HTR-8/SVneo (cell line): ENCODE measurements at regions not wholly inside any gene's neighbourhood (a gene's known extent, or its start where the extent isn't known, plus 50 kb on each side); places are given as distances from the start of the nearest gene placed in this dataset.
A peak's percentile ranks its signal among the peaks of the same experiment; 100 is the strongest.

Source experiments
- DNase-seq: peaks from one replicate; pipeline ENCODE4 v3.0.0; 2011; ENCODE audit warnings: low spot score, mixed read lengths; ENCODE audit not compliant: insufficient read length
- FAIRE-seq: peaks from 2 replicates; lab custom pipeline; 2011; peaks lifted over from hg19 to GRCh38; lab: Jason Lieb, UNC

DNA sequence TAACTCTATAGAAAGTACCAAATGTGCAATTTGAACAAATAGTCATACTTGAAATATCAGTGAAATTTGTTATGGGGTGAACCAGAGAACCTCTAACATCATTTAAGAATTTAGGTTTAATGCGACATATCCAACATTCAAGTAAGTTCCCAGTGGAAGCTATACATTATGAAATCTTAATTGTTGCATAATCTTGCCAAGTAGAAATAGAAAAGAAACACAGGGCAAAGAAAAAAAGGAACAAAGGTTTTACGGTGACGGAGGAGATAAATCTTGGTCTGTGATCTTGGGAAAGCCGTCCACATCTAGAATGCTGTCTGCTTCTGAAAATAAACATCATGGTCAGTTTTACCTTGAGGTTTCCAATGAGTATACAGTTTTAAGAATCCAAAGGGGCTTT is 445.7 kb downstream of the RFC3 start:
- DNase-seq, result no peak
- FAIRE-seq, result no peak

DNA sequence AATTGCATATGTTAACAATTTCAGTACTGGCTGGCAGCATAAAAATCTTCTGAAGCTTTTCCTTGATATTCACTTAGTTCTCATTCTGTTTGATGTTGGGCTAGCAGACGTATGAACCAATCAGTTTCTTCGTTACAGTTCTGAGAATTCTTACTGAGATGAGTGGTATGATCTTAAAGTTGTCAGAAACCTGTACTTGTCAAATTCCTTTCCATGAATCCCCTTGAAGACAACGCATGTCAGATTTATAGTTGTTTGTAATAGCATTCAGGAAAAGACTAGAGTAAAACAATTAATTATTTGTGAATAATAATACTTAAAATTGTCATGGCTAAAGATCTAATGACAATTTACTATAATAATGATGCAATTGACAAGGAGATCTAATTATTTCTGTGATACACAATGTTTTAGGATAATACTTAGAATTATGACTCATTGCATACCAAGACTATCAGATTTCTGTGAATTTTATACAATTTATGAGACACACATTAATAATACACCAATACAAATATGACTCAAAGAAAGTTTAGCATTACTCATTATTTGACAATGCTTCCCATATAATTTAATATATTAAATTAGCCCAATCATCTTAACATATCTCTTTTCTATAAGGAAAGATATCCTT is 447.2 kb downstream of the RFC3 start:
- DNase-seq (peak; percentile 5), FAIRE-seq (no peak)

DNA sequence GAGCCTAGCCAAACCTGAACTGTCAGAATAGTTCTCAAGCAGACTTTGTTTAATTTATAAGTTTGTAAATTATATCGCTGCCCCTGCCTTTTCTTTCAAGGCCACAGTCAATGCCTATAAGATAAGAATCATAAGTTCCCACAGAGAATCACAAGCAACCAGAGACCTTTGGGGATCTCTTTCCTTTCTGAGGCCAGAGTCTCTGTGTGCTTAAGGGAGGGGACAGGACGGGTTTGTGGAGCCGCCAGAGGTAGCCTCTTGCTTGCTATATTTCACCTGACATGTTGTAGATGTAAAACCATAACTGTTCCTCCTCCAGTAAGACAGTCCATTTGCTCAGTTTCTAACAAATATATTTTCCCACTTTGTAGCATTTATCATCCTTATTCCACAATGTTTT is 458.8 kb downstream of the RFC3 start:
- DNase-seq (no peak), FAIRE-seq (no peak)

DNA sequence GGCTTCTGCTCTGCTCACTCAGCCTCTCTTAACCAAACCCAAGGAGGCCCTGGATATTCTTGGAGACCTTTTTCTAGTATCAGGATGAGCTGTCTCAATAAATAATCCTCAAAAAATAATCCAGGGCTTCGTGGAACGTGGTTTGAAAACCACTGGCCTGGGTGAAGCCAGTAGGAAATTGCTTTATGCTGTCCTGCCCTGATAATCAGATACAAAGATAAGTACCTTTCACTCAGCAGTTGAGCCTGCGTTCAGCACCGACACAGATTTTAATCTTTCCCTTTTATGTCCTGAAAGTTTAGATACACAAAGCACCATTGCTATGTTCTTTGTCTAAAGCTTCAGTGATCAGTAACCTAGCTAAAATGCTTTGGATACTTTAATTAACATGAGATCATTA is 460.0 kb downstream of the RFC3 start:
- FAIRE-seq (no peak), DNase-seq (no peak)

DNA sequence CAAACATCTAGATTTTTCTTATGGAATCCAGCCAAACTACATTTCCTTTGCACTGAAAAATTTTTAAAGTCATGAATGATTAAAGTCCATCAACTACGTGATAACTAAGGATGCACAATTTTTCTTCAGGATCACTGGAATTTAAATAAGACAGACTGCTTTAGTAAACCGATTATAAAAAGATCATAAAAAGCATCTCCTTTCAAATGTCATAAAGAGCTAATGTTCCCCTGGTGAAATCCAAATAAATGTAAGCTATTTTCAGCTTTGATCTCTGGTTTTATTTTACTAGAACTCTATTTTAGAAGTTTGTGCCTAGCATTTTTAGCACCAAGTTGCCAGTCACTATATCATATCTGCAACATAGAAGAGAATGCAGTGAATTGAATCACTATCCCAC is 460.8 kb downstream of the RFC3 start:
- DNase-seq (no peak), FAIRE-seq (no peak)

DNA sequence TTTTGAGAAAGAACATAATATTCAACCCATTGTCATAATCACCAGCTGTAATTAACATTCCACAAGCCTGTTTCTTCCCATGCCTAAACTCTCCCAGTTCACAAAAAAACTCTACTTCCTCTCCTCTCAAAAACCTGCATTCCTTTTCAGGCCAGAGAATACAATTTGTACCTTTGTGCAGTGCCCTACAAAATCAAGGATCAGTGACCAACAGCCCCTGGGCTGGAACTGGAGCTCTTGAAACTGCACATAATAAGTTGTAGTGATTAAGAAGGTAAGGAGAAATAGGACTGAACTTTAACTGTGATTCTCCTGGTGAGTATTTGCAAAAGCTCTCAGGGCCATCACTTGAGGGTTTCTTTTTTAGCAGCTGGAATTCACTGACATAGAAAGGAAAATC is 472.7 kb downstream of the RFC3 start:
- DNase-seq (no peak), FAIRE-seq (no peak)

DNA sequence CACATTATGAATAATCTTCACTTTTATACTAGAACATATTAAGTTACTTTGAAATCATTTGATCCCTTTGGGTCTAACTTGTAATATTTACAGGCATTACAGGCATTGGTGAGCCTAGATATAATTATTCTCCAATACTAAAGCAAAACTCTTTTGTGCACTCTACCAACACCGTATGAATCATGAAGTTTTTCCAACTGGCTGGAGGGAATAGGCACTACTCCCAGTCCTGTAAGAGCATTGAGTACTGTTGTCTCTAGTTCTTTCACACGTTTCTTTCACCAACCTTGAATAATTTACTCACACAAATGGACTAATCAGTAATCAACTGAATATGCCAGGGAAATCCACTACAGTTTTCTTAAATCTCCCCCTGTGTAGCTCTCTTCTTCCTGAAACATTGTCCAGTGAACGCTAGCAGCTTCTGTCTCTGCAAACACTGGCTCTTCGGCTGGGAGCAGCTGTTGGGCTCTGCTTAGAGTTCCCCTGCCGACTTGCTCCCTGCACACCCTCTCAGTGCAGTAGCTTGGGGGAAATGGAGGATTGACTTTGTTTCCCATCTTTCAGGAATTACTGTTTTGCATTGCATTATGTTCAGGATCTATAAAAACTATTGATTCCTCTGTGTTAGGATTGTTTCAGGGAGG is 476.7 kb downstream of the RFC3 start:
- no peak for DNase-seq
- no peak for FAIRE-seq

DNA sequence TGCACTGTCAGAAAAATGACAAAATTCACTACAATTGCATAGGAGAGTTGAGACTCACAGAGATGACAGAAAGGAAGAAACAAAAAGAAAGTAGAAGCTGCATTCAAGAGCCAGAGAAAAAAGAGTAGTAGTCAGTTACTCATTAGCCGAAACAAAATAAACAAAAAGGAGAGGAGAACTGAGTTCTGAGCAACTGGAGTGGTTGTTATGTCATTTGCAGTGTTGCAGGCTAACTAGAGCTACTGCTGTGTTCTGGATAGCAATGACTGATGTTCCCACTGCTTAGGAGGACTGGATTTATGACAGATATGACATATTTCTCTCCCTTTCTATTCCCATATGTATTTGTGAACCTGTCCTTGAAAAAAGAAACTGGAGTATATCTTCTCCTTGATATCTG is 482.6 kb downstream of the RFC3 start:
- no peak for FAIRE-seq
- no peak for DNase-seq

DNA sequence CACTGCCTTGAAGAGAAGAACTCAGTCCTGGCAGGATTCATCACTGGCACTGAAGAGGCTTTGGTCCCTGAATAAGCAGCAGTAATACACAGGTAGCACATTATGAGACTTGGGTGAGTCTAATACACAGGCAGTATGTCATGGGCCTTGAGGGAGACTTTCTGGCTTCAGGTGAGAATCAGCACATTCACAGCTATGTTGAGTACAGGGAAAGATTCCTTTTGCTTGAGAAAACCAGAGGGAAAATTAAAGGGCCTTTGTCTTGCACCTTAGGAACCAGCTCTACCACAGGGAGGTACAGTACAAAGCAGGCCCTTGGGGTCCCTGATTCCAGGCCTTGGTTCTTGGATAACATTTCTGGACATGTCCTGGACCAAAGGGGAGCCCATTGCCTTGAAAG is 484.6 kb downstream of the RFC3 start:
- no peak for FAIRE-seq
- DNase-seq, result no peak

DNA sequence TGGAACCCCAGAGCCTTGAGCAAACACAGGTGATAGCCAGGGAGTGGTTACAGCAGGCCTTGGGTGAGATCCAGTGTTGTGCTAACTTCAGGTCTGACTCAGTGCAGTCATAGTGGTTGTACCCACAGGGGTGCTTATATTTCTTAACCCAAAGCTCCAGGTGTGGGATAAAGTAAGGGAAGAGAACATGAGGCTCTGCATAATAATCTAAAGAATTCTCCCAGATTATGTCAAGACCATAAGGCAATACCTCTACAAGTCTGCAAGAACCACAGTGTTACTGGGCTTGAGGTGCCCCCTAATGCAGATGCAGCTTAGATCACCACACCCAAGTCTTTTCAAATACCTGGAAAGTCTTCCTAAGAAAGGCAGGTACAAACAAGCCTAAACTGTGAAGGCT is 485.4 kb downstream of the RFC3 start:
- DNase-seq (no peak), FAIRE-seq (no peak)

DNA sequence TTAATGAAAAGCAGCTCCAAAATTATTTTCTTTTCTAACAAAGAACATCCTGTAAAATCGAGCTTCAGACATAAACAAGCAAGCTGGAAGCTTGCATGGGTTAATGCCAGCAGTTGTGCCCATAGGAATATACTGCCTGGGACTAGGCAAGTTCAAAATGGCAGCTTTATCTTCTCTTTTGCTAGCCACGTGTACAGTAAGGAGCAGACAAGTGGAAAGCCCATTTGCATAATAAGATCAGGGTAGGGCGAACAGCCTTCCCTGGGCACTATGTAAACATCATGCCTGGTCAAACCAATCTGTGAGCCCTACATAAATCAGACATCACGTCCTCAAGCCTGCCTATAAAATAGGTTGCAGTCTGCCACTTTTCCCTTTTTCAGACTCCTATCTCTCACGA is 489.7 kb downstream of the RFC3 start:
- DNase-seq (no peak), FAIRE-seq (no peak)

DNA sequence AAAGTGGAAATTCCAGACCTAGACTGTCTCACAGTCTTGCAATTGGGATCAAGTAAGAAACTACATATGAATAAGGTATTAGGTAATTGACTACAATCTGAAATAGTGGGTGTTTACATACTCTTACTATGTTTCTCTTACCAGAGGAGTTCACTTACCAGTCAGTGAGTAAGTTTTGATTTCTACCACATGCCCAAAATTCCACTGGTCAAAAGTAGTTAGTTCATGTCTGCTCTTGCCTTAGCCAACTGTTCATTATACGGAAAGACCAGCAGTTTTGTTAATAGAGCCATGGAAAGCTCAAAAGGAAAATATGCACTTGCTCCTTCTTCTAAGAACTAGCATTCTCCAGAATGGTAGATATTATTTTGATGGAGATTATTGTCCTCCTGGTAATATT is 490.8 kb downstream of the RFC3 start:
- FAIRE-seq, result no peak
- DNase-seq, result no peak

DNA sequence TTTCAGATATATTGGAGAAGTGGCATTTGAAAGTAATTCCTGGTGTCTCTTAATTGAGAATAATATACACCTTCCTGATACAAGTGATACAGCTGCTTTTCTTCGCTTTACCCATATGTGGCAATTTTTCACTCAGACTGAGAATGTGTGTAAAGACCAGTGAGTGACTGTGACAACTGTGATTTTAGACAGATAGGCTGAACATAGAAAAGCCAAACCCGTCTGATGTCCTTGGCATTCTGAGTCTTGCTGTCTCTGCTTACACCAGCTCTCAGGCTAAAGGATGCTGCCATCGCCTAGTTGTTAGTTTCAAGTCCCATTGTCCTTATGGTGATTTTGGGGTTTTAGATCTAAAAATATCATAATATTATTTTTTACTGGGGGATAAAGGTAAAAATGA is 492.6 kb downstream of the RFC3 start:
- FAIRE-seq (no peak), DNase-seq (no peak)

DNA sequence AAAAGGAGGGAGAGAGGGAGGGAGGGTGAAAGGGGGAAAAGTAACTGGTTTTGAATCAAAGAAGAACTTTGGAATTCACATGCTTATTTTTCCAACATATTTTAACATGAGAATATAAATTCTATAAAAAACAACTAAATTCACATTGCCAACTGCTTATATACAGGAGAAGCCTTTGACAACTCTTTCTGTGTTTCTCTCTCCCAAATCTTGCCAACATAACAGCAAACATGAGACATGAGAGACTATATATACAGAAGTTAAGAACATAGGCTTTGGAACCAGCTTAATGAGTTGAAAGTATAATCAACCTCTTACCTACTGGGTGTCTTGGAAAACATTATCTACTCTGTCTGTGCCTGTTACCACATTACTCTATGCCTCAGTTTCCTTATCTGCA is 493.3 kb downstream of the RFC3 start:
- FAIRE-seq (no peak), DNase-seq (no peak)

DNA sequence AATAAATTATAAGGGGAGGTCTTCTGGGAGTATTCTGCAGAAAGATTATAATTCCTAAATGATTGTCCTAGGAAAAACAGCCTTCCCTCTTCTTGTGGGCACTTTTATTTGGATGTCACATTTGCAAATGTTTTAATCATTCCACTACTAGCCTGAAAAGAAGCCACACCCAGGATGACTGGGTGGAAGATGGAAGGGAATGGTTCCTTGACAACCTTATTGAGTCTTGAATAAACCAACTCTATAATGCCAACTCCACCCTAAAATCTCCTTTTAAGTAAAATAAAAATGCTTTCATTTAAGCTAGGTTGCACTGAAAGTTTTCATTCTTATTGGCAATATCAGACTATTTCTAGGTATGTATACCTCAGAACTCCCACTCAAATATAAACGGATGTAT is 494.6 kb downstream of the RFC3 start:
- FAIRE-seq (no peak), DNase-seq (no peak)

DNA sequence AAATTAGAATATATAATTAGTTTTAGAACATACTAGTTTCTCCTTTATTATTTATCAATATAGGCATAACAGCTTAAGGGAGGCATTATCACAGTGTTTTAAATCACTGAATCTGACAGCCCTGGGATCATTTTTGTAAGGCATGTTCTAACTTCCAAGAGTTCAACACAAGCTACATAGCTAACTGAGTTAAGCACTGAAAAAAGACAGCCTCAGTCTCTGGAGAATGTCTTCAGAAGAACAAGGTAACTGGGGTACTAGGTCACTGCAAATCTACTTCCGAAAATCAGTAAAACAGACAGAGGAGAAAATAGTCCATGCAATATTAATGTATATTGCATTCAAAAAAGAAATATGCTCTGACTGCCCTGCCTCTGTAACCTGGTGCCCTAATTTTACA is 502.1 kb downstream of the RFC3 start:
- DNase-seq, result no peak
- FAIRE-seq, result no peak

DNA sequence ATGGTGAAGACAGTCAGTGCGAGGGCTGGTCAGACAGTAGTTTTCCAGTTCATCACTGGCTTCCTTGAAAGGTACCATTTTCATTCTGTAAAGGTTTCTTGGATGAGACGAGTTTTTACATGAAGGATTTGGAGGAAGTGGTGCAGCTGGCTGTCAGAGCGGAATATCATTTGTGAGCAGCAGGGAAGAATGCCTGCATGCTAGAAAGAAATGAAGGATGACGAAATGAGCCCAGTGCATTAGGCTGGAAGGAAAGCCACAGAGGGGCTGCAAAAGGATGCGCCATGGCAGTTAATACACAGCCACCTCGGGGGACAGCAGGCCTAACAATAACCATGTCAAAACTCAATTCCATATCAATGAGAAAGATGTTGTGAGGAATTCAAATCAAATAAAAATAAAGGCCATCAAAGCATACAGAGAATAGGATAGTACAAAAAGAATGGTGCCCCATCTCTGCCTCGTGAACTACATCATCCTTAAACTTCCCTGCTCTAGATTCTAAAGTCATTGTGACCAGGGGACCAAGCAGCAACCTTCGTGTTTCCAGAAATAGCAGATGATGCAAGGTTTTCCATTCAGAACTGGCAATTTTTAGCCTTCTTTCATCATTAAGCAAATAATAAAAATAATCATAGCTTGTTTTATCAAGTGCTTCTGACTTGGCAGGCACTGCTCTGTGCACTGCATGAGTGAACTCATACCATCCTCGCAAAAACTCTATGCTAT is 504.2 kb downstream of the RFC3 start:
- DNase-seq (no peak), FAIRE-seq (no peak)

DNA sequence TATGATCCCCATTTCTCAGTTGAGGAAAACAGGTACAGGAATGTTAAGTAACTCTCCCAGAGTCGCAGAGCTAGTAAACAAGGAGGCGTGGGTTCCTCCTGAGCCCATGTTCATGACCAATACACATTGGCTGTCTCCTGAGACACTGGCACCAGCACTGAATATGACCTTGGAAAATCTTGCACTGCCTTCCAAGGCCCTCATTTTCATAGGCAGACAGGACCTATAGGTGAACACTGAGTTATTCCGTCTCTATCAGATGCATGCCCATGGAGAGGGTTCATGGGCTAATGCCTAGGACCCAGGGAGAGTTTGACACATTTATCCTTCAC is 504.8 kb downstream of the RFC3 start:
- DNase-seq, result no peak
- no peak for FAIRE-seq

DNA sequence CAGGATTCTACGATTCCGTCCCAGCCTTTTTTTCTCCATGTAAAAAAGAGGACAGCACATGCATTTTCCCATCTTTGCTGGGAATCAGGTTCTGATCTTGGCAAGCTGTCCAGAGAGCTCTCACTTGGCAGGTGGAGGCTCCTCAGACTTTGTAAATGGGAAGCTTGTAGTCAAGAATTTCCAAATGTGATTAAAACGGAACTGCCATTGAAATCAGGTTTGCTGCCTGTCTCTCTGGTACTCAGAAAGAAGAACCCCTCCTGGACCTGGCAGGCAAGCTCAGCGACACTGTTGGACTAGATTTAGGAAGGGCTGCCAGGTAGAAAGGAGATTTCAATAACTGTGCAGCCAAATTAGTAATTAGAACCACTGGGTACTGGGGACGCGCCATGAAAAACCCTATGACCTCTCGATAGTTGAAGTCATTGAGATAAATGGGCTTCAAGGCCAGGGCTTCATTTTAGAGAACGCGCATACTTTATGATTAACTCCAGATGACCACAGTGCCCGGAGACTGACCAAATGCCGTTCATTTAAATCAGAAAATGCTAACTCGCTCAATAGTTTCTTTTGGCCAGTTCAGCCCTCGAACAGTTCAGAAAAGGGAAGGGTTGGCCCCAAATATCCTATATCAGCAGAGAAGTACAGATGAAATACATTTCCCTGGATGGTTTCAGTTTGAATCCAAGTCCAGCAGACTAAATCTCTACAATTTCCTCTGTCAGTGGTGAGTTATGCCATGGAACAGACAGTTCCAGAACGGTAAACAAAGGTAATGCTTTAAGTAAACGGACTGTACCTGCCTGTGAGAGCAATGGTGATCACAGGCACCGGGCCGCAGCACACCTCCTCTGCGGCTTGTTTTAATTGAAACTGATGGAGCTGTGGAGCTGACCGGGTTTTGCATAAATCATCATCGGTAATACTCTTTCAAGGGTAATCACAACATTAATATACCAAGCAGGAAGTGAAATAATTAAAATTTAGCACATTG is 517.4 kb downstream of the RFC3 start:
- no peak for DNase-seq
- no peak for FAIRE-seq

DNA sequence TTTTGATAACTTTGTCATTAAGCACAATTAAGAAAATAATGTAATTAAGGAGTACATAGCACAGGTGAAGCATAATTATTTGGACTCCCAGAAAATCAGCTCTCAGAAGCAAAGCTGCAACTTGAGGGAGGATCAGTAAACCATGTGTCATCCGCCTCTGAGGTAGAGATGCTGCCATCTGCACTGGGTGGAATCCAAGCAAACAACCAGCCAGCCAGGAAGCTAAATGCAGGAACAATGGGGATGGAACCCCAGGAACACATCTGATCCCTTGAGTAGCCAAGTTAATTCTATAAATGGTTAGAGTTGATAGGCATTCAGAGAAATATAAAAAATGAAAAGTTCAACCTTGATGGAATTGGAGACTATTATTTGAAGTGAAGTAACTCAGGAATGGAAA is 520.2 kb downstream of the RFC3 start:
- no peak for FAIRE-seq
- DNase-seq, result no peak

DNA sequence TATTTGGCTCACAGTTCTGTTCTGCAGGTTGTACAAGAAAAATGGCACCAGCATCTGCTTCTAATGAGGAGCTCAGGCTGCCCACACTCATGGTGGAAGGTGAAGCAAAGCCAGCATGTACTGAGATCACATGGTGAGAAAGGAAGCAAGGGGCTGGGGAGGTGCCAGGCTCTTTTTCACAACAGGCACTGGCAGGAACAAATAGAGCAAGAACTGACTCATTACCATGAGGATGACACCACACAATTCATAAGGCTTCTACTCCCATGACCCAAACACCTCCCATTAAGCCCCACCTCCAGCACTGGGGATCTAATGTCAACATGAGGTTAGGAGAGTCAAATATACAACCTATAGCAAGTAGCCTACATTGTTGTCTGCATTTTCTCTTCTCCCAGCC is 522.6 kb downstream of the RFC3 start:
- DNase-seq (no peak), FAIRE-seq (no peak)
